ENCODE measurements at regions not wholly inside any gene's neighbourhood (a gene's known extent, or its start where the extent isn't known, plus 50 kb on each side); places are given as distances from the start of the nearest gene placed in this dataset.
"Not testable (repeated sequence)": the region's sequence is repeated elsewhere in the genome, so short reads cannot be mapped to it uniquely, and the experiment has no call there.

DNA sequence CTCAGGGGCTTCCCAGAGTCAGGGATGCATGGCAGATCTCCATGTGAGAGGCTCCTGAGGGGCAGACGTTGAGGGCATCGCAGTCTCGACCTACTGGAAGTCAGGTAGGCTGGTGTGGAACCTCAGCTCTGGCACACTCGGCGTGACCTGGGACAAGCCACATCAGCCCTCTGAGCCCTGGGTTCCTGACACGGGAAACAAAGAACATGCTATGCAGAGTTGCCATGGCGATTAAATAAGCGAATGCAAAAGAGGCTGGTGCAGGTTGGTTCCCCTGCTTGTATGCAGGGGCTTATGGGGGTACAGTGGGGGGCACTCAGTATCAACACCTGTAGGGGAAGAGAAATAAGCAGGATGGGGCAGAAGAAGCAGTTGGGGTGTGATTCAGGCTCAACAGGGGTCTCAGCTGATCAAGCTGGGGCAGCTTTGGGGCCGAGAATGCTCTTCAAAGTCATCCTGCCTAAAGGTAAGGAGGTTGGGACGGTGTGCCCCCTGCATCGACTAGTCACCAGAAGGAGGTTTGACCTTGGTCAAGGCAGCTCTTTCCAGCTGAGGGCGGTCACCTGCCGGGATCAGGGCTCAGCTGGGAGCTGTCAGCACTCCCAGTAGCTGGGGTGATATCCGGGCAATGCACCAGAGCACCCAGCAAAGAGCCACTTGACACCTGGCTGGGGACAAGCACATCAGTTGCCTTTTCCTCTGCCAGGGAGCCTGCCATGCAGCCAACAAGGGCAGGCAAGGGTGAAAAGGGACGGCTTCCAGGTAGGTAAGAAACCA lies 442.7 kb downstream of the MIAT start:
- DNase-seq (ENCODE audit: low read depth): no peak

DNA sequence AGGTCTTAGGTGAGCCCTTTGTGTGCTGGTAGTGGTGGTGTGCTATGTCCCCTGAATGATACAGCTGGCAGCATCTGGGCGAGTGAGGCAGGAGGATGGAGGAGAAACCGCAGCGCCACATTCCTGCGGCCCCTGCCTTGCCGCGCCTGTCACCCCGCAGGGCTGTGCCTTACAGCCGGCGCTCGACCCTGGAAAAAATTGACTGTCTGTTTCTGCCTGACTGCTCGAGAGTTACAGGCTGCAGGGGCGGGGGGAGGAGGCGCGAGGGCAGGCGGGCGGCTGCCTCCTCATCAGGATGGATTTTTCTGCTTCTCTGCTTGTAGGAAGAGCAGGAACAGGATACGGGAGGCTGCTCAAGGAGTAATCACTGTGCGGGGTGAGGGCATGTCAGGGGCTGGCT lies 443.4 kb downstream of the MIAT start:
- DNase-seq (ENCODE audit: low read depth): no peak

DNA sequence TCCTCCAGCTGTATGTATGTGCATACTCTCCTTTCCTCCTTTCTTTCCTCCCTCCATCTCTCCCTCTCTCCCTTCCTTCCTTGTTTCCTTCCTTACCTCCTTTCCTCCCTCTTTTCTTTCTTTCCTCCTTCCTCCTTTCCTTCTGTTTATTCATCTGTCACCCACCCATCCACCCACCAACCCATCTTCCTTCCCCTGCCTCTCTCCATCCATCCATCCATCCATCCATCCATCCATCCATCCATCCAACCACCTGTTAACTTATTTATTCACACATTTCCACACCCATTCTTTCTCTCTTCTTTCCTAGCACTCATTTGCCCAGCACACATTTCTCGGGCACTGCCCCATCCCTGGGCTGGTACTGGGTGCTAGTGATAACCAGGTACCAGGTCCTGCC lies 443.9 kb downstream of the MIAT start:
- DNase-seq (ENCODE audit: low read depth): no peak

DNA sequence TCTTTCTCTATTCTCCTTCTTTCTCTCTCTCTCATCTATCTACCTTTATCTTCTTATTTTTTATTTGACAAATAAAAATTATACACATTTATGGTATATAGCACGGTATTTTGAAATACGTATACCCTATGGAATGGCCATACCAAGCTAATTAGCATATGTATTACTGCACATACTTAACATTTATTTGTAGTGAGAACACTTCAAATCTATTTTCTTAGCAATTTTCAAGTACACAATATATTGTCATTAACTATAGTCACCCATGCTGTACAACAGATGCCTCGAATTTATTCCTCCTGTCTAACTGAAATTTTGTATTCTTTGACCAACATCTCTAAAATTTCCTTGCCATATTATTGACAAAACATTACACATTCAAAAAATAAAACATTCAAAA lies 447.1 kb downstream of the MIAT start:
- no peak for DNase-seq (ENCODE audit: low read depth)

DNA sequence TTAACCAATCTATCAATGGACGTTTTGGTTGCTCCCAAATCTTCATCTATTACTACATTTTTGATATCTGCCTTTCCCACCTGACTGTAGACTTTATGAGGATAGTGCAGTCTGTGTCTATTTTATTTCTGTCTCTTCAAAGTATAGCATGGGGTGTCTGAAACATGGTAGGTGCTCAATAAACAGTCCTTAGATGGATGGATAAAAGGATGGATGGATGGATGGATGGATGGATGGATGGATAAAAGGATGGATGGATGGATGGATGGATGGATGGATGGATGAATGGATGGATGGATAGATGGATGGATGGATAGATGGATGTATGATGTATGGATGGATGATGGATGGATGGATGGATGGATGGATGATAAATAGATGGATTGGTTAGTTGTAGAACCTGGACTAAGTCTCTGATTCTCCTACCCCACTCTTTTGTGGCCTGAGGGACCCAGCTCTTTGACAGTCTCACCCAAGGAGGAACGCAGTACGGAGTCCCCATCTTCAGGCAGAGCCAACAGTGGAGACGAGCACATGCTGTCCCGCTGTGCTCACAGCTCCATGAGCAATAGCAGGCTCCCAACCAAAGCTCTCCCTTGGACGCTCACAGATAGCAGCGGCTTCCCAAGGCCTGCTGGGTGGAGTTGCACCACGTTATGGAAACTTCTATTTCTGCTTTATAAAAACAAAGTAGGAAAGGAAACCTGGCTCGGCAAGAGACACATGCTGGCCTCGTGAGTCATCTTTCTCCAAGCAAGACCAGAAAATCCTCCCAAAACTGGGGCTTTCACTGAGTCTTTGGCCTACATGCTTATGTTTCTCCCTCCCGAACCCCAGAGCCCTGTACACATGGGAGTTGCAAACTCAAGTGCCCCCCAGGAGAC lies 448.0 kb downstream of the MIAT start:
- DNase-seq (ENCODE audit: low read depth): no peak

DNA sequence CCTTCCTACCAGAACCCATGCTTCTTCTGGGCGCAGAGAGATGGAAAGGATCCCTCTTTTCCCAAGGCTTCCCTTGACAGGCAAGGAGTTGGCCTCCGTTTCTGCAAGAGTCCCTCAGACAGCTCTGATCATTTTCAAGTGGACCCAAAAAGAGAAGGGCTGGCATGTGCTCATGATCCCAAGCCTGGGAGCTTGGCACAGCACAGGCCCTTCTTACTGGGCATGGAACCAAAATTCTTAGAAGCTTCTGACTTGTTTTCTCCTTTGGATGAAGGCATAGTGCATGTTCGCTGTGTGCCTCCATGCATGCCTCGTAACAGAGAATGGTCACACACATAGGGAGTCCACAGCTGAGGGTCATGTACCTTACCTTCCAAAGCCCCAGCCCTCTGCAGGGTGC lies 449.6 kb downstream of the MIAT start:
- DNase-seq (ENCODE audit: low read depth): no peak

DNA sequence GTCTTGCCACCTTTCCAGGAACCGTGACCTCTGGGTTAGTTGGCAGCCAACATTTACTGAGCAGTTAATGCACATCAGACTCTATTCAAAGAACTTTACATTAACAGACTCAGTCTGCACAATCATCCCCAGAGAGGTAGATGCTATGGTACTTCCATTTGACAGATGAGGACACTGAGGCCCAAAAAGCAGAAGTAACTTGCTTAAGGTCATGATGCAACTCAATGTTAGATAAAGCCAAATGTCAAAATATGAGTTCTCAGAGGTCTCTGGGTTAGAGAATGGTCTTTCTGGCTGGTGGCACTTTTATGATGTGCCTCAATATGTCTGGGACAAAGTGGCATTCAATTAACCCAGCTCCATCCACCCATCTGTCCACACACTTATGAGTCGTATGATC lies 450.0 kb downstream of the MIAT start:
- no peak for DNase-seq (ENCODE audit: low read depth)

DNA sequence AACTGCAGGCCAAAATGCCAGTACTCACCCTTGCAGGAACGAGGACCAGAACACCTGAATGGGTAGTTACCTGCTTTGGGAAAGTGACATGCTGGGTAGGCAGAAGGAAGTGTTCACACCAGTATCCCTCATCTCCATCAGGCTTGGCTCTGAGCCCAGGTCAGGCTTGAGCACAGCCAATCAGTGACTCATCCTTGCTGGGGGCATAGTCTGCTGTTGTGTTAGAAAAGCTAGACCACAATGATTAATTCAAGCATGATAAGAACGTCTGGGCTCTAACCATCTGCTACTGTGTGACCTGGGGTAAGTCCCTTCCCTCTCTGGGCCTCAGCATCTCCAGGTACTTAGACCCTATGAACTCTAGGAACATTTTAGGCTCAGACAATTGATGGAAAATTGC lies 450.4 kb downstream of the MIAT start:
- DNase-seq (ENCODE audit: low read depth): no peak

DNA sequence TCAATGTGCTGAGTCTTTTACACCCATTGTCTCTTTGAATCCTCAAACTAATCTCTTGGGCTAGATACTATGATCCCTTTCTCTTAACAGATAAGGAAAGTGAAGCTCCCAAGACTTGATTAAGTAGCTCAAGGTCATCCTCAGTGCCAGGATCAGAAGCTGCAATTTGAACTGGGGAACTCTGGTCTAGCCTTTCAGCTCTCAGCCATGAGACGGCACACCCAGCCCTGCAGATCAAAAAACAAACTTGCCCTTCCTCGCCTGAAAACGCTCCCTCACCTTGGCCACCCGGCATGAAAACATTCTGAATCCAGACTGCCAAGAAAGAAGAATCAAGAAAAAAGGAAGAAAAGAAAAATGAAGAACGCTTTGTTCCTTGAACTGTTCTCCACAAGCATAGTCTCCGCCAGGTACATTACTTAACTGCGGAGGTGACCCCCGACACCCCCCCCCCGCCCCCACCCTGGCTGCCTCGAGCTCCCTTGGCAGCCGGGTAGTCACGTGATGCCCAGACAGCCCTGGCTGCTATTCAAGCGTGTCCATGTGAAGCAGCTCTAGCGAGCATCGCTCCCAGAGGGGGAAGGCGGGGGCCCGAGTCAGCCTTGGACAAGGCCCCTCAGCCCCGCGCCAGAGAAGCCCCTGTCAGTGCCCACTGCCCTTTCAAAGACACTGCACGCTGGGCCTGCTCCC lies 451.2 kb downstream of the MIAT start:
- no peak for DNase-seq (ENCODE audit: low read depth)

DNA sequence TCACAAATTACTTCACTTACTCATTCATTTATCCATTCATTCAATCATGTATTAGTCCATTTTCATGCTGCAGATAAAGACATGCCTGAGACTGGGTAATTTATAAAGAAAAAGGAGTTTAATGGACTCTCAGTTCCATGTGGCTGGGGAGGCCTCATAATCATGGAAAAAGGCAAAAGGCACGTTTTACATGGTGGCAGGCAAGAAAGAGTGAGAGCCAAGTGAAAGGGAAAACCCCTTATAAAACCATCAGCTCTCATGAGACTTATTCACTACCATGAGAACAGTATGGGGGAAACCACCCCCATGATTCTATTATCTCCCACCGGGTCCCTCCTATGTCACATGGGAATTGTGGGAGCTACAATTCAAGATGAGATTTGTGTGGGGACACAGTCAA lies 452.0 kb downstream of the MIAT start:
- not testable (repeated sequence) for DNase-seq (ENCODE audit: low read depth)

DNA sequence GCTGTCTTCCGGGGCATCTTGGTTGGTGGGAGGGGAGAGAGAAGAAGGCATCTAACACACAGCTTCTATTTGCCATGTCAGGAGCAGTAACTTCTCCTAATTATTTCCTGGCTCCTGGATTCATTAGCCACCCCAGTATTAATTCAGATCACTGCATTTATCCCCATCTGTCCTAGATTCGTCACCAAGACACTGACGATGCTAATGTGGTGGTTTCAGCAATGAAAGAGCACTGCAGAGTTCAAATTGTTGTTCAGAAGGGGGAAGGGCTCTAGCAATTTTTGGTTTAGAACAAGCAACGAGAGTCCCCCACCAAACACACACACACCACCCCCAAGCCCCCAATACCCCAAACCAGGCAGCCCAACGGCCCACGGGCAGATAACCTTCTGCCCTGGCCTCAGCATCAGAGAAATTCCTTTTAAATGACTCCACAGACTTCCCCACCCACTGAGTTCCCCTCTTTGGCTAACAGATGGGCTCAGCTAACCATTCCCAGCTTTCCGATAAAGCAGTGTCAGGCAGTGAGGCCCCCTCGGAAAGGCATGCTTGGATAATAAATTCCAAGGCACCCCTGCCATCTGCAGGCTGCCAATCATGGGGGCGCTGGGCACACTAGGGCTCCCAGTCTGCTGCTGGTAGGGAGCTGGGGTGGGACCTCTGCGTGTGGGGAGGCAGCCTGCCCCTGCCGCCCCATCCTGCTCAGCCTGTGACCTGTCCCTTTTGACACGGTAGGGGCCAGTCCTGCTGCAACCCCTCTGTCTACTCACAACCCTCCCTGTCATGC lies 453.5 kb downstream of the MIAT start:
- no peak for DNase-seq (ENCODE audit: low read depth)

DNA sequence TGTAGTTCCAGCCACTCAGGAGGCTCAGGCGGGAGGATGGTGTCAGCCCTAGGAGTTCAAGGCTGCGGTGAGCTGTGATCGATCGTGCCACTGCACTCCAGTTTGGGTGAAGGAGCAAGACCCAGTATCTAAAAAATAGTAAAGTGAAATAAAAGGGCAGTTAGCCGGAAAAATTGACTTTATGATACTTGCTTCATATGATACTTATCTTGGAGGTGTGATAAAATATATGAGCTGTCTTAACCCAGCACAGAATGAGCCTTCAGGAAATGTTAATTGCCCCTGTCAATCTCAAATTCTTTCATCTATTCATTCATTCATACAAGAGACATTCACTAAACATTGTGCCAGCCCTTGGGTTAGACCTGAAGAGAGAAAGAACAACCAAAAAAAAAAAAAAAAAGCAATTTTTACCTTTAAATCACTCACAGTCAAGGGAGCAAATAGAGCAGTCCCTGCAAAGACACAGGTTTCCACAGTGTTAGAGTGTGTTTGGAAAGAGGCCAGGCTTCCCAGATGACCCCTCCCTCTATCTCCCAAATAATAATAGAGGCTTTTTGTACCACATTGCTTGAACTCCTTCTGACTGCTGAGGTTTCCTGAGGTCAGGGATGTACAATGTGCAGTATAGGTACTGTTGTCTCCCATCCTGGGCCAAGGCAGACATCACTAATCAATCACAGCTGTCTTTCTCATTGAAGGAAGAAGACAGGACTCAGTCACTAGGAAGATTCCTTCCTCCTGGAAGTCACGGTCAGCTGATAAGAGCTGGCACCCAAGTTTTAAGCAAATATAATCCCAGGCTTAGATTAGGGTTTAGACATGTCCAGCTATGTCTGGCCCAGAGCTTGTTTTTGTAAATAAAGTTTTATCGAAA lies 454.6 kb downstream of the MIAT start:
- no peak for DNase-seq (ENCODE audit: low read depth)

DNA sequence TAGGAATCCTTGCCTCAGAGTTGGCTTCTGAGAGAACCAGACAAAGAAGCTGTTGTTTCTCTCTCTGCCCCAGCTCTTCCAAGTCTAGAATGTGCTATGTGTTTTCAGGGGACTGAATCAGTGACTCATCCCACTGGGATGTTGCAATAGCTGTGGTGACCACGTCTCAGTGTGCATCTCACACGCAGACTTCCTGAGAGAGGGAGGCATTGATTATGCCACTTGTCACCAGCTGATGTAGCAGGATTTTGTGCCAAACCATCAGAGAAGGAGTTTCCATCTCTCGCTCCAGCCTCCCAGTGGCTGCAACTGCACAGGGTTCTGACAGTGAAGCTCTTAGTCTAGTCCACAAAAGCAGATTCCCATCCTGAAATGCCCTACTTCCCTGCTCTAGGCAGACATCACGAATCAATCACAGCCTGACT lies 455.8 kb downstream of the MIAT start:
- no peak for DNase-seq (ENCODE audit: low read depth)

DNA sequence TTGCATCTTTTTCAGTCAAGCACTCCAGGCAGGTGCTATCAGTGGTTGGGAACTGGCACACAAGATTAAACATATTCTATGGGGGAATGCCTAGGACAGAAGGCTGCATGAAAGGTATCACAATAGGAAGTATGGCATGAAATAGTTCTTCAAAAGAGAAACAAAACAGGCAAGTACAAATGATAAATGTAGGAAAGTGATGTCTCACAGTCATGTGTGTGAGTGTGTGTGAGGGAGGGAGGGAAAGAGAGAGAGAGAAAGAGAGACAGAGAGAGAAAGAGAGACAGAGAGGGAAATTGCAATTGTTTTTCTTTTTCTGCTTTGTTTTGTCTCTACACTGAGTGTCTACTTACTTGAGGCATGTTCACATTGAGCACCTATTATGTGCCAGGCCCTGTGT lies 456.3 kb downstream of the MIAT start:
- DNase-seq (ENCODE audit: low read depth): no peak

DNA sequence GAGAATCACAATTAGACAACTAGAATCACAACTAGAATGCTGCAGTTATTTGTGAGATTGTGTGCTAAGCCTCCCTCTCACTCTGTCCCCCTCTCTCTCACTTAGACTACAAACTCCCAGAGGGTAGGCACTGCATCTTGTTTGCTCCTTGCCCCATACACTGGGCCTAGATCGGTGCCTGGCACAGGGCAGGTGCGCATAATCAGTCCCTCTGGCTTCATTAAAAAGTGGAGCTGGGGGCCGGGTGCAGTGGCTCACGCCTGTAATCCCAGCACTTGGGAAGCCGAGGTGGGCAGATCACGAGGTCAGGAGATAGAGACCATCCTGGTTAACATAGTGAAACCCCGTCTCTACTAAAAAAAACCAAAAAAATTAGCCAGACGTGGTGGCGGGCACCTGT lies 456.8 kb downstream of the MIAT start:
- DNase-seq (ENCODE audit: low read depth): no peak

DNA sequence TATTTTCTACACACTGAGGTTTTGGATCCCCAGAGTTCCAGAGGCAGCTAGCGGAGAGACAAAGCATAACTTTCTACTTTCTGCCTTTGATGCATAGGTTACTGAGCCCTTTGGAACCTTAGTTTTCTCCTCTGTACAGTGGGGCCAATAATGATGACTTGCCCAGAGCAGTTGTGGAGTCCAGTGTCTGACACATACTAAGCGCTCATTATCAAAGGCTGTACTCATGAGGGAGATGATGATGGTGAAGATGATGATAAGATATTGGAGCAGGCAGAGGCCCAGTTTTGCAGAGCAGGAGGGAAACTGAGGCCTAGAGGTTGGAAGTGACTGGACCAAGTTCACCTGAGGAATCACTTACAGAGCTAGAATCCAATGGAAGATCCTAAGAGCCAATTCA lies 458.0 kb downstream of the MIAT start:
- no peak for DNase-seq (ENCODE audit: low read depth)

DNA sequence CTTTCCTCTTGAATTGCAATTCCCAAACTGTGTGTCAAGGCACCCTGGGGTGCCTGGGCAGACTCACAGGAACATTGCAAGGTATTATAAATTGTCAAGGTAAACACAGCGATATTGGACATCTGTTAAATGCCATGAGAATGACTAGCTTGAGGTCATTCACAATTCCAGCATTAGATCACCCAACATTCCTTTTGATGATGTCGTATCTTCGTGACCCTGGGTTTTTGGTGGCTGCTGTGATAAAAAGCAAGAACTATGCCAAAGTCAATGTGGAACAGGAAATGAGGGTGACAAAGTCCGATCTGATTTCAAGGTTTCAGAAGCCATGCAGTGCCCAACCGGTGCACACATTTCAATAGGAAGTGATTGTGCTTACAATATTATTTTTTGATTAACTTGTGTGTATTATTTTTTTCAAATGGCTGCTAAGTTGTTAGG lies 458.4 kb downstream of the MIAT start:
- no peak for DNase-seq (ENCODE audit: low read depth)

DNA sequence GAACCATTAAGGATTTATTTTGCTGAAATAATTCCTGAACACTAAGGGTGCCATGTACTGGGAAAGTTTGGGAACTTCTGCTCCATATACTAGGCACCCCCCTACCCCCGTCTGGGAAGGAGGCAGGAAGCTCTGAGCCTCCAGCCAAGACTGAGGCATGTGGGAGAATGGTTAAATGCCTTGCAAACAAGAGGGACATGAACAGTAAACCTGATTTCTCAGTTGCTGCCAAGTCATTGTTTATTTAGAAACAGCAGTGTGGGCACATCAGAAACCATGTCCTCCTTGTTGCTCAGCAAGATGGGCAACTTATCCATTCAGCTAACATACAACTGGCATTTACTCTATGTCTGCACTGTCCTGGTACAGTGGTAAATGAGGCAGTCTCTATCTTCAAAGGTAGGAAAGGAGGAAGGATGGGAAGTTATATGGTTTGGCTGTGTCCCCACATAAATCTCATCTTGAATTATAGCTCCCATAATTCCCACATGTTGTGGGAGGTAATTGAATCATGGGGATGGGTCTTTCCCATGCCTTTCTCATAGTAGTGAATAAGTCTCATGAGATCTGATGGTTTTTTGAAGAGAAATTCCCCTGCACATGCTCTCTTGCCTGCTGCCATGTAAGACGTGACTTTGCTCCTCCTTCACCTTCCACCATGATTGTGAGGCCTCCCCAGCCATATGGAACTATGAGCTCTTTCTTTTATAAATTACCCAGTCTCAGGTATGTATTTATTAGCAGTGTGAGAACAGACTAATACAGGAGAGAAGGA lies 459.1 kb downstream of the MIAT start:
- no peak for DNase-seq (ENCODE audit: low read depth)

DNA sequence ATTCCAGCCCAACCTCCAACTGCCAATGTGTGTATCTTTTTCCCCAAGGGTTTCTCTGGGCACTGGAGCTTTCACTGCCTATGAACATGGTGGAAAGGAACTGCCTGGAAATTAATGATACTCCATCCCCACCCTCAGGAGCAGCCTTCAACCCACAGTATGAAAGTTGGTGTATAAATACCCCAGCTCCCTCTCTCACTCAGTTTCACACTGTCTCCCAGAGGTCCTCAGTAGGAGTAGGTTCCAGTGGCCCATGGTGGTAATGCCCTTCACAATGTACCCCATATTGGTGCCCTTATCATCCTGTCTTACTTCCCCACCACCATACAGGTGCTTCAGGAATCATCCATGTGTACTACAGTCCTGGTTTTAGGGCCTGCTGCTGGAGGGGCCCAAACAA lies 462.6 kb downstream of the MIAT start:
- no peak for DNase-seq (ENCODE audit: low read depth)

DNA sequence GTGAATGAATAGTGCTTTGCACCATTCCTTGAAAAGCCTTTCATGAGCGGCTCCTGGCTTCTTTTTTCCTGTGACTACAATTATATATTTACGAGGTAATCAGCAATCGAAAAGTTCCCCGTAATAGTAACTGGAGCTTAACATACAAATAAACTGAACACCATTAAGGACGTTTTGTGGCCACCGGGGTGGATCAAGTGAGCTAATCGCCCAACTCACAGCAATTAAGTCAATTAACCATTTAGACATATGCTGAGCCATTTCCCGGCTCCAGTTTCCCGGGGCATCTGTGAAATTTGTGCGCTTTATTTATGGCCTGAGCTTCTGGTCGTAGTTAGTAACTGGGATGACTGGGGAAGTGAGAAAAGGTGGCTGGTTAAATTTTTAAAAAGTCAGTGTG lies 465.2 kb downstream of the MIAT start:
- DNase-seq (ENCODE audit: low read depth): no peak

All from activated T-cell treated with anti-CD3 and anti-CD28 coated beads for 24 hours (primary cell).